HUES6 (cell line): ENCODE measurements at regions not wholly inside any gene's neighbourhood (a gene's known extent, or its start where the extent isn't known, plus 50 kb on each side); places are given as distances from the start of the nearest gene placed in this dataset.

Experiments used
- H3K27ac ChIP-seq: 2 replicates; pipeline ENCODE4 v1.7.0; 2013; ENCODE audit warnings: low read depth, mild to moderate bottlenecking, low read length, inconsistent platforms
- H3K27me3 ChIP-seq: 2 replicates; pipeline ENCODE4 v1.6.1; 2013; ENCODE audit warnings: low read length; ENCODE audit not compliant: control insufficient read depth, insufficient read depth
- H3K36me3 ChIP-seq: 2 replicates; pipeline ENCODE4 v1.6.1; 2013; ENCODE audit warnings: low read length; ENCODE audit not compliant: control insufficient read depth, insufficient read depth
- H3K4me1 ChIP-seq: 2 replicates; pipeline ENCODE4 v1.6.1; 2013; ENCODE audit warnings: low read length; ENCODE audit not compliant: control insufficient read depth, insufficient read depth
- H3K4me3 ChIP-seq: 2 replicates; pipeline ENCODE4 v1.5.1; 2013; ENCODE audit warnings: low read depth, low read length
- H3K9ac ChIP-seq: one replicate; pipeline ENCODE4 v1.6.1; 2013; ENCODE audit warnings: mild to moderate bottlenecking, low read length
- H3K9me3 ChIP-seq: 2 replicates; pipeline ENCODE4 v1.6.1; 2013; ENCODE audit warnings: low read depth, low read length; ENCODE audit not compliant: control insufficient read depth, insufficient read depth

DNA sequence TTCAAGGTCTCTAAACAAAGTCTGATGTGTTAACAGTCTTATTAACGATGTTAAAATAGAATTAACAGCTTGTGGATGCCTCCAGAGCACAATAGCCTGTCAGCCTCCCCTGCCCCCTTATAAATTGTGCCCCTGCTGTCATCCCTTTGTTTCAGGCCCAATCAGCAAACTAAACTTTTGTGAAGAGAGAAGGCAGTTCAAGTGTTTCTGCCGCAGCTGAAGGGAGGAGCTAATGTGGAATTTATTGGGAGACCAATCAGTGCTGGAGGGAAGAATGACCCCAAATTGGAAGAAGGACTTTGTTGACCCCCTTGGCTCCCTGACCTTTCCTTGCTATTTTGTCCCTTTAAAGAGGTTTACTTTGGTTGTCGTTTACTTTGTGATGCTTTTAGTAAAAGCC lies 160.5 kb downstream of the TM9SF2 start:
- peak overlapping the region; percentile 97 for H3K27ac ChIP-seq
- peaks cover 76% of the 10 kb centered on the region for H3K4me1 ChIP-seq
- H3K9ac ChIP-seq: no peak overlapping the region
- H3K27me3 ChIP-seq: no peaks in the 10 kb centered on the region
- no peak overlapping the region for H3K4me3 ChIP-seq
- no peaks in the 10 kb centered on the region for H3K9me3 ChIP-seq
- no peaks in the 10 kb centered on the region for H3K36me3 ChIP-seq

DNA sequence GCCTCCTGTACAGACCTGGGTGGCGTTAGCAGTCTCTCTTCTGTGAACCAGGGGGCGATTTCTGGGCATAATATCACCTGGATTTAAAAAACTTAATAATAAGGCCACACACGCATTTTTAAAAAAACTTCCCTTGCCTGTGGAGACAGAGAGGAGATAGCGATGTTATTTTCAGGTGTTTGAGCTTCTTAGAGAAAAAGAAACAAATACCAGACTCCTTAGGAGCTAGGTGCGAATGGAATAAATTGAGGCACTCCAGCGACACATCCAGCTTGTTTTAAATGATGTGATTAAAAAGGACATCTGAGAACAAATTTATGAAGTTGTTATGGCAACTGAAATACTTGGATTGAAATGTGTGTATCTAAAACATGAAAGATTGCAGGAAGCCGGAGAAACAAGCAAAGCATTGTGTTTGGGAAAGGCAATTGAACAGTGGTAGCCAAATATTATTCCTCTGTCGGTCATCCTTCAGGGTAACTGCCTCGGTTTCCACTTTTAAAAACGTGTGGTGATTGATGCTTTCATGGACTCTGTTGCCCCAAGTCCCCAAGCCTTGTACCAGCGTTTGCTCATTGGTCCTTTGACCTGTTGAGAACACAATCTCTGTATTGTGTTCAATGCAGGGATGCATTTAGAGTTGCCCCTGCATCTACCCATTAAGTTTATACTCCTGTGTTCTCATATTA lies 158.7 kb downstream of the TM9SF2 start:
- Histone ChIP-seq H3K9ac (peak overlapping the region; percentile 44), H3K27ac (peak overlapping the region; percentile 97), H3K9me3 (no peaks in the 10 kb centered on the region), H3K4me3 (0 out of 2 replicates have a peak overlapping the region, but pooled peaks have one; percentile 6), H3K27me3 (no peaks in the 10 kb centered on the region), H3K4me1 (peaks cover 82% of the 10 kb centered on the region), H3K36me3 (no peaks in the 10 kb centered on the region)

DNA sequence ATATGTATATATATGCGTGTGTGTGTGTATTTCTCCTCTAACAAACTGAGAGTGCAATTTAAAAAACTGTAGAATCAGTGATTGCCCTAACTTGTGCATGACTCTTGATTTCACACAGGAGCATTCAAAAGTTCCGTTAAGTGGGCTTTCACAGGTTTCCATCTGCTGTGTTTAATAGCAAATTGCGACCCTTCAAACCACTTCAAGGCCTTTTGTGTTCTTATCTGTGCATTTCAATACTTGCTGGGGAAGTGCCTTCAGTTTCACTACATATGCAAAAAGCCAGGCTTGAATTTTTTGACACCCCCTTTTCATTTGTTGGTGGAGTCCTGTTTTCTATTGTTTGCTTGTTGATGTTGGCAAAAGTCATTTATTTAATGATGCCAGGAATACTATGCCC lies 158.0 kb downstream of the TM9SF2 start:
- Histone ChIP-seq H3K36me3 (no peaks in the 10 kb centered on the region), H3K27ac (peak overlapping the region; percentile 97), H3K4me3 (peak overlapping the region; percentile 63), H3K9me3 (no peaks in the 10 kb centered on the region), H3K9ac (no peak overlapping the region), H3K4me1 (peaks cover 82% of the 10 kb centered on the region), H3K27me3 (no peaks in the 10 kb centered on the region)

DNA sequence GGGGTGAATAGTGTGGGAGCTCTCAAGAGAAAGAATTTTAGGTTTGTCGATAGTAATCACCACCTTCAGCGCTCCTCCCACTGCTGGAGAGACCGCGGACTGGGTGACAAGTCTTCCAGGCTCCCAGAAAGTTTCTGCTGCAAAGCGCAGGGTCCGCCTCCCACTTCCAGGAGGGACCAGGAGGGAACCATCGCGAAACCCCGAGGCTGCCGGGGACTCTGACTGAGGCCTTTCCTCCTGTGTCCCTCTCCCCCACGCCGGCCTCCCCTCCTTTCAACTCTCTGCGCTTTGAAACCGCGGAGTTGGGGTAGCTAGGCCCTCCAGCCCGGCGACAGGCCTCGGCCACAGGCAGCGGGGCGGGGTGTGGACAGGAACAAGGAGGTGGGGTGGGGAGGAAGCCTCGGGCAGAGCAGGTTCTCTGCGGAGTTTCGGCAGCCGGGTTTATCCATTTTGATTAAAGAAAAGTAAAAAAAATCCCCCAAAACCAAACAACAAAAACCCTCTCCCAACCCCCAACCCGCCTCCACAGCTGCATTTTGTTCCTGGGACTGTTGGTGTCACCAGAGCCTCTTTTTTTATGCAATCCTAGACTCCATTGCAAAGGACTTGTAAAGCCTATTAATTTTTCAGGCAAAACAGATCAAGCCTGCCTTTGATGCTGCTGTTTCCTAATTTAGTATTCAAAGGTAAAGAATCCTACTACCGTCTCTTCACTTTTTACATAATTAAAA lies 157.2 kb downstream of the TM9SF2 start:
- Histone ChIP-seq H3K36me3 (no peaks in the 10 kb centered on the region), H3K4me3 (peak overlapping the region; percentile 63), H3K27me3 (no peaks in the 10 kb centered on the region), H3K27ac (peak overlapping the region; percentile 97), H3K9ac (peak overlapping the region; percentile 91), H3K9me3 (no peaks in the 10 kb centered on the region), H3K4me1 (peaks cover 76% of the 10 kb centered on the region)

DNA sequence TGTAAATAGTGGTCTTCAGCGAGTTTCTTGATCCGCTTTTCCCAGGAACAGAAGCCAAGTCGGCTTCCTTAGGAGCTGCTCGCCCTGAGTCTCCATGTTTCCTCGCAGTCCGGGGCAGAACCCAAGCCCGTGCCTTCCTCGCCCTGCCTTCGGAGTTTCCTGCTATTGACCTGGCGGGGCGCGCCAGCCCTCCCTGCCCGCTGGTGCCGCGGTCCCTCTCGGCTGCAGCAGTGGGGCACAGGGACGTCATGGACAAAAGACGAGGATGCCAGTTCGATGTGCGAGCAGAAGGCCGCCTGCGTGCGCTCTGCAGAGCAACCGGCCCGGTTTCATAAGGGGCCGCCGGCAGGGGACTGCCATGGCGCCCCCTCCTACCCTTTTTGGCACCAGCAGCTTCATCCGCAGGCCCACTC lies 156.6 kb downstream of the TM9SF2 start:
- H3K9me3 ChIP-seq: no peaks in the 10 kb centered on the region
- peak overlapping the region; percentile 91 for H3K9ac ChIP-seq
- H3K27me3 ChIP-seq: no peaks in the 10 kb centered on the region
- H3K4me1 ChIP-seq: peaks cover 70% of the 10 kb centered on the region
- H3K27ac ChIP-seq: peak overlapping the region; percentile 97
- no peaks in the 10 kb centered on the region for H3K36me3 ChIP-seq
- peak overlapping the region; percentile 63 for H3K4me3 ChIP-seq

DNA sequence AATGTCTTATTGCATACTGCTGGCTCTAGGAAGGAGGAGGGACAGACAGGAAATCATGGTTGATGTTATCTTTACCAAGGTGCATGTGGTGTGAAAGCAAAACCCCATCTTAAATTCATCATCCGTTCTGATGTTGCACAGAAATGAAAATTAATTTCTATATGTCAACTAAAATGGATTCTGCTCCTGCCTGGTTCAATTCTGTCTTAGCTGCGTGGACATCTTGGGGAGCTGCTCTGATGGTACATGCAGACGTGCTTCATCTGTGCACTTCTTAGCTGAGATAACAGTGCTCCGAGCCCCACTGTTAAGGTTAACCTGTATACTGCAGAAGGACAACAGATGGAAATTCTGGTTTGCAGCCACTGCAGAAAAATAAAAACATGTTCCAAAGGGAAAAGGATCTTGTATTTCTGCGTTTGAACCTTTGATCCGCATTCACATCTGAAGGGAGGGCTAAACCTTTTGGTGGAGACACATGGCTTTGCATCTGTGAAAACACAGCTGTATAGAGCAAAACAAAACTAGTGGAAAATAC lies 155.6 kb downstream of the TM9SF2 start:
- Histone ChIP-seq H3K9me3 (no peaks in the 10 kb centered on the region), H3K4me3 (no peak overlapping the region), H3K4me1 (peaks cover 62% of the 10 kb centered on the region), H3K36me3 (no peaks in the 10 kb centered on the region), H3K9ac (peak overlapping the region; percentile 43), H3K27ac (no peak overlapping the region; the same call in 1 of the 2 replicates), H3K27me3 (no peaks in the 10 kb centered on the region)

DNA sequence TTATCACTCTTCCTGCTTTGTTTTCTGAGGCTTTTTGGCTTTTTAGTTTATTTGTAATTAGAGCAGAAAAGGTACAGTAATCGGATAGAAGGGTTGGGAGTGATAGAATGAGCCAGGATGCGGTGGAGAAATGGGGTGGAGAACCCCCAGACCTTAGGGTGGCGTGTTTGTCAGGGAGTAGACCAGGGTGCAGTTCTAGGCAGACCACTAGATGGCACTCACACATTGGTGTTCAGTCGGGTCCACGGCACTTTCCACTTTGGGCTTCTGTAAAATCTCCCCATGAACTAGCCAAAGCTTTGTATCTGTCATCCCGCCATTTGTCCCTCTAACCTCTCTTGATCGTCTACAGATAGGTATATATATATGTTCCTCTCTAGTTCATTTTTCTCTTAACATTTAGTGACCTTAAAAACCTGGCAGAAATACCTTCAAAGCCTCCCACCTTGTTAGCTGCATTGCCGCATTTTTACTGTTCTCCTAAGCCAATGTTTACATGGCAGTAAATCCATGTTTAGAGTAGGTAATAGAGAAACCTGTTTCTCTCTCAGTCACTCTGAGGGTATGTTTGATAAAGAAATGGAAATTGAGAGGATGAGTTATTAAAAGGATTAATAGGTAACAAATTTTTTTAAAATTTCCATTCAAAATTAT lies 154.9 kb downstream of the TM9SF2 start:
- Histone ChIP-seq H3K27ac (peak overlapping the region; percentile 12; the same call in 1 of the 2 replicates), H3K9me3 (no peaks in the 10 kb centered on the region), H3K9ac (no peak overlapping the region), H3K36me3 (no peaks in the 10 kb centered on the region), H3K4me3 (no peak overlapping the region), H3K27me3 (no peaks in the 10 kb centered on the region), H3K4me1 (peaks cover 55% of the 10 kb centered on the region)

DNA sequence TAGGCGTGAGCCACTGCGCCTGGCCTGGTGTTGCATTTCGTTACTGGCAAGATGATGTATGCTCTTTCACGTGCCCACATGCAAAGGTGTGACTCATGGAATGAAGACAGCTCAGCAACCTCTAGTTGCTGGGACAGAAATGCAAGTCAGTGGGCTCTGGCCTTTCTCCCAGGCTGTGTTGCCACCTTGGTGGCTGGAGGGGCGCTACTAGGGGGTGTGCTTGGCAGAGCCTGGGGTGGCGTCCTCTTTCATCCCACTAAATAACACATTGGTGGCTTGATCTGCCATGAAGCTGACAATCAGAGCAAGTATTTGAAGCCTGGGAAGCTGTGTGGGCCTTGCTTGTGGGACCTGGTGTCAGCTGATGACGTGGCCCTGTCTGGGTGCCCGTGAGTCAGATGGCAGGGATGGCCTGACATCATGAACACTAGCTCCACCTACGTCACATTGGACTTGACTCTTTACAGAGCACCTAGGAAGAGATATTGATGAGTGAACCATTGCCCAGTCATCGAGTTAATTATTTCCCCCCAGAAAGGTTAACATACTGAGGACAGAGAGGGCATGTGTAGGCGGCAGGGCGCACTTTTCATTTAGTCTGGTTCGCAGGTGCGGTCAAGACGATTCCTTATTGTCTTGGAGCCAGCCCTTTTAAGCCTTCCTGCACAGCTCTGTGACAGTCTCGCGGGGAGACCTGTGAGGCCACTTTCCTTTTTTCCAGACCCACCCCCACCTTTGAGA lies 154.2 kb downstream of the TM9SF2 start:
- no peak overlapping the region for H3K4me3 ChIP-seq
- no peaks in the 10 kb centered on the region for H3K27me3 ChIP-seq
- H3K27ac ChIP-seq: no peak overlapping the region
- no peak overlapping the region for H3K9ac ChIP-seq
- H3K36me3 ChIP-seq: no peaks in the 10 kb centered on the region
- H3K9me3 ChIP-seq: no peaks in the 10 kb centered on the region
- H3K4me1 ChIP-seq: peaks cover 50% of the 10 kb centered on the region

DNA sequence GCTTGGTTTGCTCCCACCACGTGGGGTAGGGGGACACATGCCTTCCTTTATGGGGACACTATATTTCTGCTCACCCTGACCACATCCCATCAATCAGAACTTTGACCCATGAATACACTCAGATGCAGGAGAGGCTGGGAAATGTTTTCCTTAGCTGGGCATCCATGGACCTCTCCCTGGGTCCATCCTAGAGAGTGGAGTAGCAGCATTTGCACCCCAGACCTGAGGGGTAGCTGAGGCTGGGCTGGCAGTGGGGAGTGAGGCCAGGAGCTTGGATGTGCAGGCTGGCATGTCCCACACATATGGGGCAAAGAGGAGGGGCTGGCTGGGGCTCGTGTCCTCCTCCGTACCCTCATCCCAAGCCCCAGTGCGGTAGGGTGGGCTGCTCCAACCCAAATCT lies 152.8 kb downstream of the TM9SF2 start:
- Histone ChIP-seq H3K36me3 (no peaks in the 10 kb centered on the region), H3K27ac (no peak overlapping the region), H3K9ac (no peak overlapping the region), H3K4me1 (peaks cover 39% of the 10 kb centered on the region), H3K4me3 (no peak overlapping the region), H3K9me3 (no peaks in the 10 kb centered on the region), H3K27me3 (no peaks in the 10 kb centered on the region)

DNA sequence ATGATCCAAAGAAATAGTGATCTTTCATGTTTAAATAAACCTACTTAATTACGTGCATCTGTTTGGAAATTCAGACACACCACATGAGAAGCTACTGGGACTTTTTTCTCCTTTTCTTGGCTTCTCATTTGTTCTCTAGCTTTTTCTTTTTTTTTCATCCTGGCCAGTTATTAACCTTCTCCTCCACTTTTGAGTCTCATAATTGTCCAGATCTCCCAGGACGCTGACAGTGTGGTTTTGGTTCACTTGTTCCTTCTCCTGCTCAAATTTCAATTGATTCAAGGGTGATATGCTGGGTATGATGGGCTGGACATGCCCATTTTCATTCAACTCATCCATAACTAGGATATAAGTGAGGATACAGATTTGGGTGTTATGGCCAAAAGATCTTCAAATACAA lies 152.3 kb downstream of the TM9SF2 start:
- Histone ChIP-seq H3K27me3 (no peaks in the 10 kb centered on the region), H3K4me1 (peaks cover 34% of the 10 kb centered on the region), H3K4me3 (no peak overlapping the region), H3K9ac (no peak overlapping the region), H3K27ac (no peak overlapping the region), H3K9me3 (no peaks in the 10 kb centered on the region), H3K36me3 (no peaks in the 10 kb centered on the region)
